ENCODE measurements at regions not wholly inside any gene's neighbourhood (a gene's known extent, or its start where the extent isn't known, plus 50 kb on each side); places are given as distances from the start of the nearest gene placed in this dataset.

DNA sequence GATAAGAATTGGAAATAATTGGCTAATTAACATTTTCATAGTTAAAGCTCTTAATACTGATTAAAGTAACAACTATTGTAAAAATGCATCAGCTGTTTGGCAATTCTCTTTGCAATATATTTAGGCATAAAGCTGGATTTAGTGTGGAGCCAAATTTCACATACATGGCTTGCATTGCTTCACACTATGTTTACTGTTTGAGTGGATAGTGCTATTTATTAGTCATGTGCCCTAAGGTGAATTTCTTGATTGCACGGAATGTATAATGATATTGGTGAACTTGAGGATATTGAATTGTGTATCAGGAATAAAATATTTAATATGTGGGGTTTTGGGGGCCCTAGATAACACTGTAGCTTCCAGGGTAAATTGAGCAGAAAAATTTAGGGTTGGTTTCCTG, 100.9 kb downstream of the AASDHPPT start:
- no peak overlapping the region for H3K4me3 Mint-ChIP-seq
- no peaks in the 10 kb centered on the region for H3K79me1 ChIP-seq (ENCODE audit: insufficient read depth, low read depth, low read length, poor library complexity, severe bottlenecking)

More for the DNA sequence above, 100.9 kb downstream of the AASDHPPT start:
- H2BK120ac ChIP-seq (ENCODE audit: low read depth, low read length, poor library complexity, severe bottlenecking): no peak overlapping the region
- H3K36me3 Mint-ChIP-seq (ENCODE audit: insufficient read depth in 1 of 3, low read depth in 3 of 3): peaks cover 2 to 8% (median 6%) of the 10 kb centered on the region in 3 experiments; a peak in 5 of 7 replicates
- no peaks in the 10 kb centered on the region for H3K4me1 ChIP-seq (ENCODE audit: insufficient read depth, low read length)
- H2AFZ ChIP-seq (ENCODE audit: low read length): no peak overlapping the region
- H3K14ac ChIP-seq (ENCODE audit: insufficient read depth, low read length): no peak overlapping the region
- H3K27me3 ChIP-seq (ENCODE audit: insufficient read depth, low read length): no peaks in the 10 kb centered on the region
- no peak overlapping the region for H4K91ac ChIP-seq (ENCODE audit: insufficient read length, low read depth, low read length)
- H3K79me2 ChIP-seq (ENCODE audit: insufficient read depth, low read length): no peaks in the 10 kb centered on the region
- H3K27ac ChIP-seq (ENCODE audit: insufficient read length, low read depth, low read length): no peak overlapping the region
- H3K4me1 Mint-ChIP-seq: peaks cover 7 to 10% of the 10 kb centered on the region in 2 experiments
- no peak overlapping the region for H2AK5ac ChIP-seq (ENCODE audit: insufficient read length, low read length)
- no peak overlapping the region for H4K8ac ChIP-seq (replicated peaks; ENCODE audit: insufficient read length, low read depth, low read length)
- no peaks in the 10 kb centered on the region for H3K23me2 ChIP-seq (ENCODE audit: insufficient read length, low read depth, low read length, poor library complexity, severe bottlenecking)
- H3K4me2 ChIP-seq (ENCODE audit: insufficient read depth, insufficient read length, low read length): no peak overlapping the region
- H4K5ac ChIP-seq (ENCODE audit: insufficient read length, low read depth, low read length): no peak overlapping the region
- no peak overlapping the region for H2BK5ac ChIP-seq (ENCODE audit: insufficient read length, low read length)
- no peak overlapping the region for H3K56ac ChIP-seq (ENCODE audit: insufficient read length, low read depth, low read length)
- H3K9ac ChIP-seq (ENCODE audit: extremely low read depth, insufficient read length, low read length): no peak overlapping the region
- no peak overlapping the region for H2BK15ac ChIP-seq (ENCODE audit: low read depth, low read length)
- no peaks in the 10 kb centered on the region for H3K9me3 ChIP-seq (ENCODE audit: control insufficient read depth, low read depth, low read length)
- H4K20me1 ChIP-seq (ENCODE audit: control insufficient read depth, insufficient read depth, insufficient read length): no peaks in the 10 kb centered on the region
- H3T11ph ChIP-seq (ENCODE audit: low read length): no peak overlapping the region
- no peak overlapping the region for H3K18ac ChIP-seq (ENCODE audit: insufficient read length, low read depth, low read length)
- no peak for TF ChIP-seq CTCF (conservative IDR thresholded peaks at IDR 0.05)
- no peak for DNase-seq
- no peaks in the 10 kb centered on the region for H3K27me3 Mint-ChIP-seq (ENCODE audit: low read depth)
- WGBS (ENCODE audit: extremely low coverage, insufficient read length, low lambda C conversion rate): no CpG with 5 or more reads among the region's 1 CpG
- no peak overlapping the region for H3K27ac Mint-ChIP-seq
- no peak overlapping the region for H3K4ac ChIP-seq (ENCODE audit: low read depth, low read length)
- no peak overlapping the region for H2BK20ac ChIP-seq (ENCODE audit: low read depth, low read length, poor library complexity, severe bottlenecking)
- peaks cover 6 to 15% of the 10 kb centered on the region in 2 experiments for H3K9me3 Mint-ChIP-seq
- no peak overlapping the region for H3K23ac ChIP-seq (ENCODE audit: insufficient read length, low read depth, low read length)
- no peak overlapping the region for H2BK12ac ChIP-seq (ENCODE audit: insufficient read length, low read depth, low read length)

All from H9 (cell line).